ENCODE measurements at regions not wholly inside any gene's neighbourhood (a gene's known extent, or its start where the extent isn't known, plus 50 kb on each side); places are given as distances from the start of the nearest gene placed in this dataset.

DNA sequence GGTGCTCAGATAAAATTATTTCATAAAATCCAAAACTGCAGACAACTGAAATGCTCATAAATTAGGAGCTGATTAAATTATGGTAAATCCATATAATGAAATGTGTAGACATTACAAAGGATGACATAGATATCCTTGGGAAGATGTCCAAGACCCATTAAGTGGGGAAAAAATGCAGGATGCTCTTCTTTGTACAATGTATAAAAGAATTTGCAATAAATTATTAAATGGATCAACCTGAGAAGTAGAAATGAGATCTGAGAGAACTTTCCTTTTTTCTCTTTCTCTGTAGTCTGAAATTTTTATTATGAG is 336.4 kb upstream of the E2F7 start:
- TF ChIP-seq, protein P1, sequence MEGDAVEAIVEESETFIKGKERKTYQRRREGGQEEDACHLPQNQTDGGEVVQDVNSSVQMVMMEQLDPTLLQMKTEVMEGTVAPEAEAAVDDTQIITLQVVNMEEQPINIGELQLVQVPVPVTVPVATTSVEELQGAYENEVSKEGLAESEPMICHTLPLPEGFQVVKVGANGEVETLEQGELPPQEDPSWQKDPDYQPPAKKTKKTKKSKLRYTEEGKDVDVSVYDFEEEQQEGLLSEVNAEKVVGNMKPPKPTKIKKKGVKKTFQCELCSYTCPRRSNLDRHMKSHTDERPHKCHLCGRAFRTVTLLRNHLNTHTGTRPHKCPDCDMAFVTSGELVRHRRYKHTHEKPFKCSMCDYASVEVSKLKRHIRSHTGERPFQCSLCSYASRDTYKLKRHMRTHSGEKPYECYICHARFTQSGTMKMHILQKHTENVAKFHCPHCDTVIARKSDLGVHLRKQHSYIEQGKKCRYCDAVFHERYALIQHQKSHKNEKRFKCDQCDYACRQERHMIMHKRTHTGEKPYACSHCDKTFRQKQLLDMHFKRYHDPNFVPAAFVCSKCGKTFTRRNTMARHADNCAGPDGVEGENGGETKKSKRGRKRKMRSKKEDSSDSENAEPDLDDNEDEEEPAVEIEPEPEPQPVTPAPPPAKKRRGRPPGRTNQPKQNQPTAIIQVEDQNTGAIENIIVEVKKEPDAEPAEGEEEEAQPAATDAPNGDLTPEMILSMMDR (IDR thresholded peaks at IDR 0.05; ENCODE audit: control insufficient read depth, extremely low read depth, insufficient read depth): no peak
- DNase-seq (ENCODE audit: low read depth): no peak
- H3K4me3 ChIP-seq (ENCODE audit: low read depth, low read length): no peak overlapping the region

DNA sequence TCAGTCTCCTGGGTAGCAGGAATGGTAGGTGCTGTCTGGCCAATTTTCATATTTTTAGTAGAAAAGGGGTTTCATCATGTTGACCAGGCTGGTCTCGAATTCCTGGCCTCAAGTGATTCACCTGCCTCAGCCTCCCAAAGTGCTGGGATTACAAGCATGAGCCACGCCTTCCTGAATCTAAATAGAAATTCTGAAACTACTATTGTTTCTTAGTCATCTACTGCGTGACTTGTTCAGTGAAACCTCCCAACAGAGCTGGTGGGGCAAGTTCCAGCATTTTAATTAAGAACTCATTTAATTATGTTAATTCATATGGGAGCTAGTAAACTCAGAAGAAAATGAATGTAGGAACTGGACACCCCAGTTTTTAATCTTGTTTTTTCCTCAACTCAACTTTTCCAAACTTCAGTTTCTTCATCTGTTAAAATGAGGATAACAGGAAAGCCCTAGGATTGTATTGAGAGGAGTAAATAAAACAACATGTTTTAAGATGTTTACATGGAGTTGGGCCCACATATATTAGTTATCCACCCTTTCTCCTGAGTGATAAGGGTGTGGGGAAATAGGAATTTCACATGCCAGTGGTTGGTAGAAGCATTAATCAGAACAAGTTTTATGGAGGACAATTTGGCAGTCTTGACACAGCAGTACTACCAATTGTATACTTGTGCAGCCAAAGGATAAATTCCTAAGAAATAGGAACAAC is 335.8 kb upstream of the E2F7 start:
- TF ChIP-seq, protein P1 (IDR thresholded peaks at IDR 0.05; ENCODE audit: control insufficient read depth, extremely low read depth, insufficient read depth): no peak
- no peak for DNase-seq (ENCODE audit: low read depth)
- no peak overlapping the region for H3K4me3 ChIP-seq (ENCODE audit: low read depth, low read length)

DNA sequence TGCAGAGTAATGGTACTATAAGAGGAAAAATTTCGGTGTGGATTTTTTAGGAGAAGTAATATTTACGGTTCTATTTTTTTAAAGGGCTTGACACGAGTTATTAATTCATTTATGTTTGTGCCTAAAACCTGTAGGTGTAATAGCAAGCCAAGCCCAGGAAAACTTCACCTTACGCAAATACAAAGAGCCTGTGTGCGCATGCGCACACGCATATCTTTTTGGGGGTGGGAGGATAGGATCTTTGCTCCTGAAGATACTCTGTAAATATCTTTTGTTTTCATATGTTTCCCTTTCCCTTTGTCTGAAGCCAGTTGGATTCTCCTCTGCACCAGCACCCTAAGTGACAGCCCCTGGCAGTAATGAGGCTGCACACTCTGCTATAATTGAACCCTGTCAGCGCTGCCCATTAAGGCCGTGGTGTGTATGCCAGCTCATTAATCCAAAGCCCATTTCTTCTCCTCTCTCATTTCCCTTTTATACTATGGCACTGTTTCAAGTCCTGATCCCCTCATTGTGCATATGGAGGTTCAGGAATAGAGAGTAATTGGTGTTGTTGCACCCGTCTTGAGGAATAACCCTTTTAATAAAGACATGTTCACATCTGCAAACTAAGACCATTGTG is 327.2 kb upstream of the E2F7 start:
- DNase-seq (ENCODE audit: low read depth): no peak
- TF ChIP-seq, protein P1 (IDR thresholded peaks at IDR 0.05; ENCODE audit: control insufficient read depth, extremely low read depth, insufficient read depth): no peak
- H3K4me3 ChIP-seq (ENCODE audit: low read depth, low read length): no peak overlapping the region

DNA sequence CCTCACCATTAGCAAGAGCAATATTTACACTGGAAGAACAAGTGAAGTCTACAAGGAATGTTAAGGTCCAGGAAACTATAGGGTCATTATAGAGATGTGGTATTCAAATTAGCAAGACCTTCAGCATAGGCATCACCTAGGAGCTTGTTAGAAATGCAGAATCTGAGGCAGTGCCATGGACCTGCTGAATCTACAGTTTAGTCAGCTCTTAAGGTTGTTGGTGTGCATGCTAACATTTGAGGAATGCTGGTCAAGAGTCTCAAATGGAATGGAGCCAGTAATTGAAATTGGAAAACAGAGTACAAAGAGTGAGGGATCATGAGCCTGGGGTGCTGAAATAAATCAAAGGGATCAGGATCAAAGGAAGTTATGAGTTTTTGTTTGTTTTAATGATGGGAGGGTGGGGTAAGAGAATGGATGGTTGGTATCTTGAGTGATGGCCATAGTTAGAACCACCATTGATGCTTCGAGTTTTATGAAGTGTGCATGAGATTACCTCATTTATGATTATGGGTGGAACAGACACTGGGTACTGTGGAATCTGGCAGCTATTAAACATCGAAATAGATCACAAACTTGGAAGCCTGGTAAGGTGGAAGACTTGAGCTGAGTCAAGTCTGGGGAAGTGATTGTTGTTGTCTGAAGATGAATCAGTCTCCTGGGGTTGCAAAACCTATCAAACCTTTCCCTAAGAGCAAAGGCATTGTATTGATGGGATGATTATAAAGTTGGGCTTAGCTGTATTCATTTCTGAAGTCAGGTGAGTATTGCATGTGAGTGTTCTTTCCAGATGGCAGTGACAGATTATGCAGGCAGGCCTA is 323.3 kb upstream of the E2F7 start:
- no peak for DNase-seq (ENCODE audit: low read depth)
- H3K4me3 ChIP-seq (ENCODE audit: low read depth, low read length): no peak overlapping the region
- TF ChIP-seq, protein P1 (IDR thresholded peaks at IDR 0.05; ENCODE audit: control insufficient read depth, extremely low read depth, insufficient read depth): no peak

DNA sequence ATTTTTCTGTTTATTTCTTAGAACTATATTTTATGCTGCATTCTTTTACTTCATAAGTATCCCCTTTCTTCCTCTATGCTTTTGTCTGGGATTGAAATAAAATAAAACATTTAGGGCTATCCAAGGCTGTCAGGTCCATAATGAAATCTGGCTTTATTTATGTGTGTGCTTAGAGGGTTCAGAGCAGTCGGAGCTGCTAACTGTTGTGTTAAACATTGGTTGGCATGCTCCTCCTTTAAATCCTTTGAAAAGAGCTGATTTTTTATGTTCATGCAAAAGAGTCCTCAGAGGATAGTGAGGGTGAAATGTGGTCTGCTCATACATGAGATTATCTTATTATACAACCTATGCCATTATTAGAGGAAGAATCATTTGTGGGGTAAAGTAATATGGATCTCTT is 322.3 kb upstream of the E2F7 start:
- no peak for DNase-seq (ENCODE audit: low read depth)

DNA sequence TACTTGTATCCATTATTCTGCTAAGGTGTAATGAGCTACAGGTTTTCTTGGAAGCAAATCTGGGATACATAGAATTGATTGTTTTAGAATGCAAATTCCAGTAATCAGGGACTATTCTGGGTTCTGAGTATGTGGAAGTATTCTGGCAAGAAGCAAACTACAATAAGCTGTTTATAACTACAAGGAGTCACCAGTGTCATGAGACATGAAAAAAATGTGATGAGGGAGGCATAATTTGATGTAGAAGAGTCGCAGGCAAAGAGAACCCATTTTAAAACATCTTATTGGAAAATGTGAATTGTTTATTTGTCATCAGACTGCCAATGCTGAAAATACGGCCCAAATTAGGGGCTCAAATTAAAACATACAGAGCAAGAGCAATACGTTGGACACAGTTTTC is 321.8 kb upstream of the E2F7 start:
- TF ChIP-seq, protein P1 (IDR thresholded peaks at IDR 0.05; ENCODE audit: control insufficient read depth, extremely low read depth, insufficient read depth): no peak
- no peak for DNase-seq (ENCODE audit: low read depth)
- H3K4me3 ChIP-seq (ENCODE audit: low read depth, low read length): no peak overlapping the region

More for the DNA sequence above, 322.3 kb upstream of the E2F7 start:
- TF ChIP-seq, protein P1 (IDR thresholded peaks at IDR 0.05; ENCODE audit: control insufficient read depth, extremely low read depth, insufficient read depth): no peak
- no peak overlapping the region for H3K4me3 ChIP-seq (ENCODE audit: low read depth, low read length)

Measured in LNCaP clone FGC (cell line).